DMS114 treated with DMSO at 0.1 percent for 48 hours (cell line): ENCODE measurements at regions not wholly inside any gene's neighbourhood (a gene's known extent, or its start where the extent isn't known, plus 50 kb on each side); places are given as distances from the start of the nearest gene placed in this dataset.
A peak's percentile ranks its signal among the peaks of the same experiment; 100 is the strongest.

Source experiments
- DNase-seq: peaks from one replicate; lab custom pipeline; 2025; ENCODE audit not compliant: unreplicated experiment; lab: John Stamatoyannopoulos, UW

- no peak for DNase-seq
These were observed 50.4 kb upstream of the CIBAR2 start for GRCh38 chr16:85162478-85163277.

- DNase-seq: no peak
These were observed 51.2 kb upstream of the CIBAR2 start for GRCh38 chr16:85163278-85164112.

- no peak for DNase-seq
These were observed 52.2 kb upstream of the CIBAR2 start for GRCh38 chr16:85164431-85164830.

GRCh38 chr16:85164838-85165516, 52.7 kb upstream of the CIBAR2 start:
- no peak for DNase-seq

GRCh38 chr16:85165781-85166180, 53.5 kb upstream of the CIBAR2 start:
- no peak for DNase-seq

GRCh38 chr16:85166281-85166680, 54.0 kb upstream of the CIBAR2 start:
- DNase-seq: no peak

- no peak for DNase-seq
These were observed 54.7 kb upstream of the CIBAR2 start for GRCh38 chr16:85166699-85167588.

GRCh38 chr16:85167589-85168537, 55.6 kb upstream of the CIBAR2 start:
- no peak for DNase-seq

GRCh38 chr16:85168732-85169256, 56.5 kb upstream of the CIBAR2 start:
- DNase-seq: no peak

GRCh38 chr16:85169333-85170065, 57.2 kb upstream of the CIBAR2 start:
- no peak for DNase-seq

GRCh38 chr16:85170066-85170491, 57.8 kb upstream of the CIBAR2 start:
- no peak for DNase-seq

GRCh38 chr16:85170590-85171003, 58.3 kb upstream of the CIBAR2 start:
- no peak for DNase-seq

GRCh38 chr16:85171004-85171758, 58.9 kb upstream of the CIBAR2 start:
- DNase-seq: no peak

- no peak for DNase-seq
These were observed 59.6 kb upstream of the CIBAR2 start for GRCh38 chr16:85171759-85172454.

- DNase-seq: peak; percentile 57
These were observed 60.3 kb upstream of the CIBAR2 start for GRCh38 chr16:85172455-85173145.

GRCh38 chr16:85173146-85173980, 61.1 kb upstream of the CIBAR2 start:
- peak; percentile 18 for DNase-seq
